AG08395 (cell line): ENCODE measurements at regions not wholly inside any gene's neighbourhood (a gene's known extent, or its start where the extent isn't known, plus 50 kb on each side); places are given as distances from the start of the nearest gene placed in this dataset.
"Not testable (repeated sequence)": the region's sequence is repeated elsewhere in the genome, so short reads cannot be mapped to it uniquely, and the experiment has no call there.

Experiments used
- DNase-seq: peaks from one replicate; pipeline ENCODE4 v3.0.0; 2012; ENCODE audit warnings: mixed read lengths, low spot score

DNA sequence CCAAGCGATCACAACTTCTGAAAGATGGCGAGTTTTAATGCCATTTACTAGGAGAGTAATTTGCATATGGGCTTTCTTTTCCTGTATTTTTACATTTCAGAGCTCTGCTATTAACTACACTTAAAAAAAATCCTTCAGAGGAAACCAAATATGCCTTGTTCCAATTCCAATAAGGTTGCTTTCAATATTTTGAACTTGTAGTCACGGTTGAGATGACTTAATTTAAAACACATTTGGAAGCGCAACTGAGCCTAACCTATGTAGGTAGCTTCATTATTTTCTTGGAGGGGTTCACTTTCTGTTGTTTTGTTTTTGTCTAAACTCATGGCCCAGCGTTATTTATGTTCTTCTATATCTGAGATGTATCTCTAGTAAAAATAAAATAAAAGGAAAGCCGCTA, 93.4 kb downstream of the BLID start:
- no peak for DNase-seq

DNA sequence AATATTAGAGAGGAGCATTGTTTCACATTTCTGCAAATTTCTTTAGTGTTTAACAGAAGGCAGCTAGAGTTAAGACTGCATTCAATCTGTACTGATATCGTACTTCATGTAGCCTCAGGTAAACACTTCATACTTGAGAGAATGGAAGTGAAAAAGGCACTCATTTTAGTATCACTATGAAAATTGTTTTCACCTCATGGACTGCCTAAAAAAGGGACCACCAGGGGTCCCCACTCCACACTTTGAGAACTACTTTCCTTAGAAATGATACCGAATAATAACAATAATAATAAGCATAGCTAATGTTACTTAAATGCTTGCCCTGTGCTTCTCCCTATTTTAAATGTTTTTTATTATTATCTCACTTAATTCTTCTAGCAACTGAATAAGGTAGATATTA, 95.1 kb downstream of the BLID start:
- DNase-seq: no peak

DNA sequence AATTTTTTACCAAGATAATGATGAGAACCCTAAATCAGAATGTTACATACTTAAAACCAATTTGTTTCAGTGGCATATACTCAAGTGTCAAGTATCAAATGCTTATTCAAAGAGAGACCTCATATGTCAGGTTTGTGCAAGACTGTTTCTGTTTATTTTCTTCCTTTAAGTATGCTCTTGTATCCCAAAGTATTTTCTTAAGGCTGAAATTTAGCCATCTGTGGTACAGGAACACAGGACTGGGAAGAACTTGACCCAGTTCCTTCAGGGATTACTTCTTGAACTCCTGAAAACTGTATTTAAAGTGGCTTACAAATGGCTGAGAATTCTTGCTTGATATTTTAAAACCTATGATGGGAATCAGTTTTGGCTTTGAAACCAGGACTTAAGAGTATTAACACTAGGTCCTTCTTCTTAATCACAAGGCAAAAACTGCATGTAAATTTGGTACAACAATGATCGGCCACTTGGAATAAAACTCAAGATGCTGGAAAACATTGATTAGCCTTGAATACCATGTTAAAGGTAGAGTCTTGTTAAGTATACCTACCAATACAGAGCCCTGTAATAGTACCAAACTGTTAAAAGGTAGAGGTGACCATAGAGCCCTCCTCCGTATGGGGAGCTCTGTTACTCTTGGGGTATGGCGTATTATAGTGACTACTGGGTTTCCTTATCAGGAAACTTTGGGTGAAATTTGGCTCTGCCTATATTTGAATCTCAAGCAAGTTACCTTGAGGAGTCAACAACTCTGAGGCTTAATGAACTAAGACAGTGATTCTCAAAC, 95.9 kb downstream of the BLID start:
- DNase-seq: no peak

DNA sequence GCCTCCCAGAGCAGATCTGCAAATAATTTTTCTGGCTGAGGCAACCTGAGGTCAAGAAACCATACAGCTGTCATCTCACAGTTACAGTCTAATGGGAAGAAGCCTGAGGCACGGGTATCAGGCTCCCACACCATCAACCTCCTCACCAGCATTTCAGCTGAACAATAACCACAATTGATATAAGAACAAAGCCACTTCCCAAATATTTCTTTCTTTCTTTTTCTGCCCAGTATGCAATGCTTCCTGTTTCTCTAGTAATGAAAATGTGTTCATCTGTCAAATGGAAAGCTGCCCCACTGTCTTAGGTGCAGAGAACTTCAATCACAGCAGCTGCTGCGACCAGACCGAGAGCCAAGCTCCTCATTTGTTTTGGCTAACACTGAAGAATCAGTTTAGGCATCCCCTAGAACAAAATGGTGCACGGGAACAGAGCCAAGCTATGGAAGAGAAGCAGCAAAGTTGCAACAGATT, 108.4 kb downstream of the BLID start:
- DNase-seq: no peak

DNA sequence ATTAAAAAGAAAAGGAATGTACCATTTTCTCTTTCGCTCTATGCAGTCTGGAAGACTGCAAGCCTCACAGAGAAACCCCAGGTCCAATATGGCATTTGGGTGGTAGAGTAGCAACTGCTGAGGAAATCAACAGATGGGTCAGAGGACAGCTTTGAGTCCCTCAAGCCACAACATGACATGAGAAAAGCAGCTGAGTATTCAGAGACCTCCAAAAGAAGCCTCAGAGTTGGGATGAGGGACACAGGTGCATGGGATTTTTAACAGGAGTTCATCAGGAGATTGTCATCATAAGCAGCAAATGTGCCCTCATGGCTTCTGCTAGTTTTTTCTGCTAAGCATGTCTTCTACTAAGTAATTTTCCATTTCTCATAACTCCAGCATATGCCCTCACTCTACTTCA, 111.6 kb downstream of the BLID start:
- DNase-seq: no peak

DNA sequence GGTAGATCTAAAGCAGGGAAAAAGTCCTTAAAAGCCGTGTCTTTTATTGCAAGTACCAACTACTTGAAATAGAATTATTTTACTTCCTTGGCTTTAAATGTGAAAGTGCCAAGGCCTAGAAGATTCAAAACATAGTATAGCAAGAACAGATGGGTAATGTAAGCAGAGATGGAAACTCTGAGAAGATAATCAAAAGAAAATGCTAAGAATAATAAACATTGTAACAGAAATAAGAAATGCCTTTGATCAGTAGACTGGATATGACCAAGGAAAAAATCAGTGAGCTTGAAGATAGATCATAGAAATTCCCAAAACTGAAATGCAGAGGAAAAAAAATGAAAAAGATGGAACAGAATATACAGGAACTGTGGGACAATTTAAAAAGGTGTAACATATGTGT, 113.1 kb downstream of the BLID start:
- DNase-seq: no peak

DNA sequence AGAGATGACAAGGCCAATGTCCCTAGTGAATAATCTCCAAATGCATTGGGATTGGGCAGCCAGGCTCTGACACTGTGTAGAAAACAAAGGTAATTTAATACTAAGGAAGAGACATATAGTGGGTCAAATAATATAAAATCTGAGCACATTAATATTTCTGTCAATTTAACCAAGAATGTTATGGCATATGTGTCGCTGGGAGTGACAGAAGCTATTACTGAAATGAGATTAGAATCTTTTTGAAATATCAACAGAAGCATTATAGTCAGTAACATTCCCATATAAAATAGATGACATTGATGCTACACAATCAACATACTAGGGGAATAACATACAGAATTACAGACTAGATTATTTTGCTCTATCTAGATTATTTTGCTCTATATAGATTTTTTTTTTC, 114.0 kb downstream of the BLID start:
- no peak for DNase-seq

DNA sequence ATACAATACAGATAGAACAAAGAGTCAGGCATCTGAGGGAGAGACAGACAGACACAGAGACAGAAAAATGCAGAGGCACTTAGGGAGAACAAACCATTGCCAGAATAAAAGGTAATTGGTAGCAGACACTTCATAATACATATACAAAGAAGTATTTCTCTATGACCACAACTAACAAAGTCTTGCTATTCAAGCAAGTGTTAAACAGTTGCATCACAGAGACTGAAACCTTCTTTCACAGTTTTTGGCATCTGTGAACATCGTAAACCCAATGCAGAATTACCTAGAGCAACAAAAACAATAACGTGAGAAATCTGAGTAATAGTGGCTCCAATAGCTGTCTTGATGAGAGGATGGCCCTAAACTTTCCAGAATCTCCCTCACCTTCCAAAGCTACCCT, 116.4 kb downstream of the BLID start:
- DNase-seq: no peak

DNA sequence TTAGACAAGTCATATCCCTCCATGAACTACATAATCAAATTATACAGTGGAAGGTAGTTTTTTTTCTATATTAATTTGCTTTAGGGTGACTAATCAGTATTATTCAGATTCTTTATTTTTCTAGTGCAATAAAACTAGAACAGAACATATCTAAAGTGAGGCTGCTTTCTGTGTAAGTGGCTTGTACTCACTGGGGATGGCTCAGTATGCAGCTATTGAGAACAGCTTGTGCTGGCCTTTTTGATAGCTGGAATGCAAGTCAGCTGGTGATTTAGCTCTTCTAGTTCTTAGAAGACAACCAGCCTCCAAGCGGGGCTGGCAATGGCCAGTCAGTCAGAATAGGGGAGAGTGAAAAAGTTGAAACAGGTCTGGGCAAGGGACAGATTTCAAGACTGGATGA, 119.4 kb downstream of the BLID start:
- no peak for DNase-seq

DNA sequence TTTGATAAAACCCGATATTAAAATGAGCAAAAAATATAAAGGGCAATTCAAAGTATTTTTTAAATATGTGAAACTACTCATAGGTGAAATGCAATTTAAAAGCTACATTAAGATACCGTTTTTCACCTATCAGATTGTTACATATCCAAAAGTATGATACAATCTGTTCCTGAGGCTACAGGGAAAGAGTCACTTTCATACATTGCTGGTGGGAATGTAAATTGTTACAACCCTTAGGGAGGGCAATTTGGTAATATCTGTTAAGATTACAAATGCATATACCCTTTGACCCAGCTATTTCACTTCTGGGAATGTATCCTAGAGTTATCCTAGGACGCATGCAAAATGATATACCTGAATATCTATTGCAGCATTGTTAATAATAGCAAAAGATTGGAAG, 132.1 kb downstream of the BLID start:
- DNase-seq: no peak

DNA sequence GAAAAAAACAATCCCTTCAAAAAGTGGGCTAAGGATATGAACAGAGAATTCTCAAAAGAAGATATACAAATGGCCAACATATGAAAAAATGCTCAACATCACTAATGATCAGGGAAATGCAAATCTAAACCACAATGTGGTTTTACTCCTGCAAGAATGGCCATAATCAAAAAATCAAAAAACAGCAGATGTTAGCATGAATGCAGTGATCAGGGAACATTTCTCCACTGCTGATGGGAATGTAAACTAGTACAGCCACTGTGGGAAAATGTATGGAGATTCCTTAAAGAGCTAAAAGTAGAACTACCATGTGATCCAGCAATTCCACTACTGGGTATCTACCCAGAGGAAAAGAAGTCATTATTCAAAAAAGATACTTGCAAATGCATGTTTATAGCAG, 138.1 kb downstream of the BLID start:
- not testable (repeated sequence) for DNase-seq

DNA sequence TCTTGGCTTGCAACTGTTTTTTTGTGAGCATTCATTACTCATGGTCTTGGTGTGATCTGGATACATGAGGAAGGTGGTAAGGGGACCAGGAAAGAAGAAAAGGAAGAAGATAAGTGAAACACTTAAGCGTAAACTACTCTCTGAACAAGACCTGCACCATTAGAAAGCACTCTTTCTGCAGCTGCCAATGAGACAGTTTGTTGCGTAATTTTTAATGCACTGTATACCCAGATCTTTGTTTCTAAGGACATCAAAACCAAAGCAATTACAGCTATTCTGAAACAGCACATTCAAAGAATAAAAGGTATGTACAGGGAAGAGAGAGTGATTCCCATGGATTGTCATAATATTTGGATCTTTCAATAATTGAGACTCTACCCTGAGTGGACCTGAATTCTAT, 147.4 kb downstream of the BLID start:
- no peak for DNase-seq

DNA sequence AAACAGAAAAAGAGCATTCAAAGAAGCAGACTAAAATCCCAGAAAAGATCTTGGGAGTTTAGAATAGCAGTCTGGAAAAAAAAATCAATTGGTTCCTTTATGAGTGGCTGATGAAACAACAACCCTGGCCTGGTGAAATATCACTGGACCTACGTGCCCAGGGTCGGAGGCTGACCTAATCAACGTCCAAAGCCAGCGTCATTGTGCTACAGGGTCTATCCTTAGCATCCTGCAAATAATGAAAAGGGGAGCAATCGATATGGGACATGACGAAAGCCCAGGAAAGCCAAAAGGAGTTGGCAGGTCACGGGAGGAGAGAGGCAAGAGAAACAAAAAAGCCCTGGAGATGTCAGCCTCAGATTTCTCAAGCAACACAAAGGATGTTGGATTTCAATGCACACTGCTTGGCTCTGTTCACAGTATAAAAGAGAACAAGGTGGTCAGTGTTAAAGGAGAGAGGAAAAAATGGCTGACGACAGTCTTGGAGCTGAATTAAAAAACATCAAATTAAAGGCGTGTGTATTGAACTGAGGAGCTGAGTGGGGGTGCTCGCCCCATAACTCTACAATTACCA, 148.8 kb downstream of the BLID start:
- no peak for DNase-seq

DNA sequence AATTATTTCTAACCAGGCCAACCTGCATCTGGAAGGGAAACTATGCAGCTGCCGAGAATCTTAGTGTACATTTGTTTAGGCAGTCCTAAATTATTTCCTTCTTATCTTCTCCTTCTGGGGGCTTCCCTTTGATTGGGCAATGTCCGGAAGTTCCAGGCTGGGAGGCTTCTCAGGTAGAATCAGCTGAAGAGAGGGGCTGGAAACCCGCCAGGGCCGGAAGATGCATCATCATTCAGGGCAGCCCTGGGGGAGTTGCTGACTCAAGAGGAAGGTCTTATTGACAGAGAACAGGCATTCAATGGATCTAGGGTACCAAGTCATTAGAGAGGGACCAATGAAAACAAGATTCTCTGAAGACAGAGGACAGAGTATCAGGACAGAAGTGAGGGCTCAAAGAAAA, 150.7 kb downstream of the BLID start:
- peak; percentile 11 for DNase-seq

DNA sequence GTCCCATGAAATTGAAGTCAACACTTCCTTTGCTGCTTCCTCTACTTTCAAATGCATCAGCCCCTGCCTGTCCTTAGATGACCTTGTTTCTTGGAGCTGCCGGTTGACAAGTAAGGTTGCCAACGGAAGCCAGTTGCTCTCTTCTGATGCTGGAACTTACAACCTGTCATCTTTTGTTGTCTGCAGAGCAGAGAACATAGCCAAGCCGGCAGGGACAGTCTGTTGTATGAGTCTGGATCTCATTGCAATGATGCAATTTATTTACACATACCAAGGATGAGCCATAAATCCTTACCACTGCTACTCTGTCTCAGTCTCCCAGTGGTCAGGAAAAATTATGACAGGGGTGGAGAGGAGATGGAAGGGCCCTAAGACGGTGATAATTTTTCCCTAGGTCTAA, 151.4 kb downstream of the BLID start:
- peak; percentile 63 for DNase-seq

DNA sequence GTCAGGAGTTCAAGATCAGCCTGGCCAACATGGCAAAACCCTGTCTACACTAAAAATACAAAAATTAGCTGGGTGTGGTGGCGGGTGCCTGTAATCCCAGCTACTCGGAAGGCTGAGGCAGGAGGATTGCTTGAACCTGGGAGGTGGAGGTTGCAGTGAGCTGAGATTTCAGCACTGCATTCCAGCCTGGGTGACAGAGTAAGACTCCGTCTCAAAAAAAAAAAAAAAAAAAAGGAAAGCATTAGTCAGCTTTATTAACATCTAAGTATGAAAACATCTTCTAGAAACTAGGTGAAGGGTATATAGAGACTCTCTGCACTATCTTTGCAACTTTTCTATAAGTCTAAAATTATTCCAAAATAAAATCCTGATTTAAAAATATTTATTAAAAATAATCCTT, 152.2 kb downstream of the BLID start:
- DNase-seq: not testable (repeated sequence)

DNA sequence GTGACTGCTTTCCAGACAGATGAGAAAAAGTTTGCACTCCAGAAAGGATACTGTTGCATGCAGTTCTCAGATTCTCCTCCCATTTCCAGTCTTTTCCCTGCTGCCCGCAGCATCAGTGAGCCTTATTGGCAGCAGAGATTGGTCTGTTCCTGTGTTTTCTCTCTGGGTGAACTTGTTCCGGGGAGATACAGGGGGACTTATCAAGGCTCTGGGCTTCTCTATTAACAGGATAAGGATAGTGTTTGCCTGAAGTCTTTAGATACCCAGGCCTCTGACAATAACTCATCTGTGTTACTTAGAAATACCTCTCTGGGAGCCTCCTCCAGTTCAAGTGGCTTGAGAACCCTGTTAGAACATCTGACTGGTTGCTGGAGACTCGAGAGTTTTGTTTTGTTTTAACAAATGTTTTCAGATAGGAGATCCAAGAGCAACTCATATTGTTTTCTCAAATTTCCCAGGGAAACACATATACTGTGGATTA, 154.7 kb downstream of the BLID start:
- DNase-seq: peak; percentile 32

DNA sequence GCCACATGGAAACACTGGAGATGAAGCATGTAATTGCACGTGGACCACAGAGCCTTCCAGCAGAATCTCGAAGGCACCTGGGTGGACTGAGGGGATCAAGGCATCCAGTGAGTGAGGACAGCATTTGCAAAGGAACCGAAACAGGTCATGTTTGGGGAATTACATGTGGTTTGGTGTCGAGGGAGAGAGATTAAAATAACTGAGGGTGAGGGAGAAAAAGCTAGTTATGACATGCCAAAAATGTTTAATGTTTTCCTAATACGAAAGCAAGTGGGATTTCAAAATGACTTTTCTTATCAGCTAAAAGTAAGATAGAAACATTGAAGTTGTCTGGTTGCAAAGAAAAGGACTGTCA, 157.1 kb downstream of the BLID start:
- peak; percentile 33 for DNase-seq

DNA sequence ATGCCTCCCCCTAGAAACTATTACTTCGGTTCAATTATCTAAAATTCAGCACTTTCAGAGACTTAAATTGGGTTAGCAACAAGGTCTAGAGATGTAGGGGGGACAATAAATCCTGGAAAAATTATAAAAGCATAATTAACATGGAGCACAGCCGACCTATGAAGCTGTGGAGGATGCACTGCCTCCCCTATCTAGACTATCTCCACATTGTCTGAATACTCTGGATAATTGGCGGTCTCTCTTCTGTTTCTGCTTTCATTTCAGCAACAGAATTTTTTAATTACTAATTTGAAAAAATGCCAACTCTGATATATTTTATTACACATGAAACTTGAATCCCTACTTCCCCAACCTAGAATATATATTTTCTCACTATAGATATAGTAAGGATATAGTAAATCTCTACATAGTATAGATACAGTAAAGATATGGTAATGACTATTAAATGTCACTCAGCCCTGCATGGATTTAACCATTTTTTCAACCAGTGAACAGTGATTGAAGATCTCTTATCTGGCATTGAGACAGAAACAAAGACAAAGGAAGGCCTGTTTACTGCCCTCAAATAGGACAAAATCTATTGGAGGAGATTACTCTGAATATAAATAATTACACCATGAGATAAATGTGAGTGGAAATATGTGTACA, 157.6 kb downstream of the BLID start:
- DNase-seq: no peak

DNA sequence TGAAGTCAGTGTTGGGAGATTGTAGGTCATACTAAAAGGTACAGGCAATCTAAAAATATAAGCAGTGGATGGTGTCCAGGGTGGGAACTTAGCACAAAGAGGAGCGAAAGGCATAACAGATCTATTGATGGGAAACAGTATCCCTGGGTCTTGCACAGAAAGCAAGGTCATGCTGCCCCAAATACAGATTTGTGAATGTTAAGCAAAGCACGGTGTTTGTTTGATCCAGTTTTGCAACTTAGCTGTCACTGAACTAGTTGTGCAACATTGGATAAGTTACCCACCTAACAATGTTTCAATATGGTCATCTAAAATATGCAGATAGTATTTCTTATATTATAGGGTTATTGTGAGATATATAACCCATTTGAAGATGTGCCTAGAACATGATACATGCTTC, 162.9 kb downstream of the BLID start:
- no peak for DNase-seq

DNA sequence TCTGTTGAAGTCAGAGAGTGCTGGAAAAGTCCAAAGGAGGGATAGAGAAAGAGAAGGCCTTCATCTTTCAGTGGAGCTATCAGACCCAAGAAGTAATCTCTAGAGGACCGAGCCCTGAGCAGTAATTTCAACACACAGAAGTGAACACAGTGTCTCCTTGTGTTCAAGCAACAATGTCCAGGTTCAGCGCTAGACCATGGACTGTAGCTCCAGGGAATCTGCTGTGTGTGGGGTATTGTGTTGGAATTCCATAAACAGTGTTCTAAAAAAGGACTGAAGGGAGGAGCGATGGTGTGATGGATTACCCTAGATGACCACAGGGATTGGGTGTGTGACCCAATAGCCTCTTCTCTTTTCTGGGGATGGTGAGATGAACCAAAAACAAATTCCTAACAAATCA, 165.9 kb downstream of the BLID start:
- no peak for DNase-seq

DNA sequence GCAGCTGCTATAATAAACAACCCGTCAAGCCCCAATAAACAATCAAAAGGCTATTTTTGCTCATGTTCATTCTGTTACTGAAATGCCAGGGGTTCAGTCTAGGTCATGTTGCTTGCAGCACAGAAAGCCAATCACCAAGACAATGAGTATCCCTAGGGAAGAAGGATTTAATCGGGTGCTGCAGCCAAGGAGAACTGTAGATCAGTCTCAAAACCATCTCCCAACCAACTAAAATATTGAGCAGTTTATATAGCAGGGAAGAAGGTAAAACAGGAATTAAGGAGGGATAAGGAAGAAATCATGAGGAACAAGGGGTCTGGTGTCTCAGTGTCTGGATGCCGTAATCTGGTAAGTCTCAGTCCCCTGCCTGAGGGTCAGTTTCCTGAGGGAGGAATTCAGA, 169.5 kb downstream of the BLID start:
- DNase-seq: no peak

DNA sequence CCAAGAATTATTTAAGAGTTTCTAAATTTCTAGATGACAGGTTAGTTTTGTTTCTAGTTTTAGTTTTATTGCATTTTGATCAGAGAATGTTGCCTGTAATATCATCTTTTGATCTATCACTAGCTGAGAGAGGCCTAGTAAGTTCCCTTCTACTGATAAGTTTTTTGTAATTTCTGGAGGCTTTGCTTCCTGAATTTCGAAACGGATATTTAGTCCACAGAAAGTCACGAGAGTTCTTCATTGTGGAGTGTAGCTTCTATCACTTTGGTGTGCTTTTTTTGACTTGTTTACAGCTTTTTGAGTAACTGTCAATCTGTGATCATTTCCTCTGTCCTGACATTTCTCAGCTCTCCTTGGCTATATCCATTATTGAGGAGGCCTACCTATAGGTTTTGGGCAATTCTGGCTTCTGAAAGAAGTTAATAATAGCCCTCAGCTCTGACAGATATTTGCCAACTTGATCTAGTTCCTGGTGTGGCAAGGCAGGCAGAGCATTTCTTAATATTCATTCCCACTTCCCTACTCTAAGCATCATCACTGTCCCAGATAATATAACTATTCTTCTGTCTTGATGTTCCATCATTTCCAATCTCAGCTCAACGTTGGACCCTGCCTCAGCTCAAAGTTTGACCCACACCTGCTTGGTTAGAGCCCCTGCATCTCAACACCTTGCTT, 171.3 kb downstream of the BLID start:
- no peak for DNase-seq
